Embryonic facial prominence (tissue), 1 donor: ENCODE measurements at regions not wholly inside any gene's neighbourhood (a gene's known extent, or its start where the extent isn't known, plus 50 kb on each side); places are given as distances from the start of the nearest gene placed in this dataset.
A peak's percentile ranks its signal among the peaks of the same experiment; 100 is the strongest.
"Not testable (repeated sequence)": the region's sequence is repeated elsewhere in the genome, so short reads cannot be mapped to it uniquely, and the experiment has no call there.

ENCODE experiments used
- DNase-seq: peaks from one replicate; pipeline ENCODE4 v3.0.0-alpha.2; 2016; ENCODE audit errors: extremely low spot score

DNA sequence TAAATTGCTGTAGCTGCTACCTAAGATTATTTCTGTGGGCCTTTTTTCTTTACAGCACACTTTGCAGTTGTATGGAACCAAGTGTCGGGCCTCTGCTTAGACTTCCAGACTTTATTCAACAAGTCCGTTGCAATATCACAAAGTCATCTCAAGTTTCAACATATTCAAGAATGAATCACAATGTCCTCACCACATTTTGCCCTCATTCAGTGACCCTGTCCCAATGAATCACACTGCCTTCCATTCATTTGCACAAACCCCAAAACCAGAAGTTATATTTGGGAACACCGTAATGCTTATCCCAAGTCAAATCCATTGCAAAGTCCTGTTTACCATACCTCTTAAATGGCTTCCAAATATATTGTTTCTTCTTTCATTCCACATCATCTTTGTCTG, 439.6 kb downstream of the CSNK1G3 start:
- no peak for DNase-seq

DNA sequence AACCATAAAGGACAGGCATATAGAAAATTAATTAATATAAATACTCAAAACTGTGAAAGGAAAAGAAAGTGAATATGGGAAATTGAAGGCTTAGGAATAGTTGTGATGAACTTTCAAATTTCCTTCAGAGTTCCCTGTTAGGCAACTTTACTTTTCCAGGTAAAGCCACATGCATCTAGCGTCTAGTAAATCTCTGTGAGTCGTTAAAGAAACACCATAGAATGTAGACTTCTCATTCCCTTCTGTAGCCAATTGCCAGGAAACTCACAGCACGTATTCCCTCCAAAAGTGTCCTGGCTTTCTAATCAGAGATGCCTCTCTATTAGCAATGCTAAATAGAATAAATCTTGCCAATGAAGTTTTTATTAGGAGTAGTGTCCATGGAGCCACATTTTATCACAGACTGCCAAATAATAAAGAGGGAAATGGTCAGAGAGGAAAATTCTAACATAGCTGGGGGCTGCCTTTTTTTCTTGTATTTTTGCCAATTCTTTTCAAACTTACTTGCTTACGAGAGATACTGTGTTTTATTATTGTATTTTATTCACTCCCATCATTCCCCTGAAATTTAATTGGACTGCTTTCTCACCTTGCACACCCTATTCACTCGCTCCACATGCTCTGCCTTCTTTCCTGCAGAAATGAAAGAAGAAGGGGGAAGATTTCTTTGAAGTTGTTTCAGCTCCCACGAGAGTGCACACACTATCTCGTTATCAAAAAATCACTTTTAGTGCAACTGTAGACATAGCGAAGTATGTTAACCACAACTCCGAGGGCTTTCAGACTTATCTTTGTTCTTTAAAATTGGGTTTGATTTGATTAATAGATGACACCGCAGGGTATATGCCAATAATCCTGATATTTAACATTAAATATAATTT, 439.0 kb downstream of the CSNK1G3 start:
- DNase-seq: no peak

DNA sequence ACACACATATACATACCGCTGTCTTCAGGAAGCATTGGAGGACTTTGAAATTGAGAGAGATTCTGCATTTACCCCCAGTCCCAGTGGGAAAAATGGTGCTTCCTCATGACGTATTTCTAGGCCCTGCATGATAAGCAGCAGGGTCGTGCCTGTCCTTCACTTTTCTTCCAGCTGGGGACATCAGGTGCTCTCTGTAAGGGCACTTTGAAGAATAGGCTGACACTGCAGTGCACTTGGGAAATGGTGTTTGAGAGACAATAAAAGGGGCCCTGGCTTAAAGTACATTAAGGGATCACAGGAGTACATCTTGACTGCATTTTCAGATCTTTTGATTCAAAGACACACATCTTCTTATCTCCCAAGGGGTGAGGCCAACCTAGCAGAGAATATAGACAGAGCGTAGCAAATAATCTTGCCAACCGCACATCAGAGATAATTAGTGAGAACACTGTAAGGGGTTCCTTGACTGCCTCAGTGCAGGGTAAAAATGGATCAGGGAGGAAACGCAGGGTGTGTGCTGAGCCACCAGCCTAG, 437.9 kb downstream of the CSNK1G3 start:
- DNase-seq: no peak

DNA sequence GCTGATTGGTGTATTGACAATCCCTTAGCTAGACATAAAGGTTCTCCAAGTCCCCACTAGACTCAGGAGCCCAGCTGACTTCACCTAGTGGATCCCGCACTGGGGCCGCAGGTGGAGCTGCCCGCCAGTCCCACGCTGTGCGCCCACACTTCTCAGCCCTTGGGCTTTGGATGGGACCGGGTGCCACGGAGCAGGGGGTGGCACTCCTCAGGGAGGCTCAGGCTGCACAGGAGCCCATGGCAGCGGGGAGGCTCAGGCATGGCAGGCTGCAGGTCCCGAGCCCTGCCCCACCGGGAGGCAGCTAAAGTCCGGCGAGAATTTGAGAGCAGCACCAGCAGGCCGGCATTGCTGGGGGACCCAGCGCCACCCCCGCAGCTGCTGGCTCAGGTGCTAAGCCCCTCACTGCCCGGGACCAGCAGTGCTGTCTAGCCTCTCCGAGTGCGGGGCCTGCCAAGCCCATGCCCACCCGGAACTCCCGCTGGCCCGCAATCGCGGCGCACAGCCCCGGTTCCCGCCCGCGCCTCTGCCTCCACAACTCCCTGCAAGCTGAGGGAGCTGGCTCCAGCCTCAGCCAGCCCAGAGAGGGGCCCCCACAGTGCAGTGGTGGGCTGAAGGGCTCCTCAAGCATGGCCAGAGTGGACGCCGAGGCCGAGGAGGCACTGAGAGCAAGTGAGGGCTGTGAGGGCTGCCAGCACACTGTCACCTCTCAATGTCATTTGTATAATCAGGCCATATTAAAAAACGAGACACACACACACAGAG, 437.2 kb downstream of the CSNK1G3 start:
- no peak for DNase-seq

DNA sequence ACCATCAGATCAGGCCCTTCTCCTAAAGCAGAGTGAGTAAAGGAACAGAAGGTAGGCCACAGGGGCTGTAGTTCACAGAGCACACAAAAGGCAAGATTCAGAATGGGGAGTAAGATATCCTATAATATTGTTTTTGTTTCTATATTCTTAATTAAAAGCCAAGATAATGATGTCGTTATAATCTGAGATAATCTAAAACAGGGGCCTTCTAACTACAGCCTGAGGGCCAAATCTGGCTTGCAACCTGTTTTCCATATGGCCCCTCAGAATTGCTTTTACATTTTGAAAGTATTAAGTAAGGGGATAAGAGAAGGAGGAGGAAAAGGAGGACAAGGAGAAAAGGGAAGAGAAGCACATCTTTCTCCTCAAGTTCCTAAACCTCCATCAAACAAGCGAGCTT, 435.8 kb downstream of the CSNK1G3 start:
- no peak for DNase-seq

DNA sequence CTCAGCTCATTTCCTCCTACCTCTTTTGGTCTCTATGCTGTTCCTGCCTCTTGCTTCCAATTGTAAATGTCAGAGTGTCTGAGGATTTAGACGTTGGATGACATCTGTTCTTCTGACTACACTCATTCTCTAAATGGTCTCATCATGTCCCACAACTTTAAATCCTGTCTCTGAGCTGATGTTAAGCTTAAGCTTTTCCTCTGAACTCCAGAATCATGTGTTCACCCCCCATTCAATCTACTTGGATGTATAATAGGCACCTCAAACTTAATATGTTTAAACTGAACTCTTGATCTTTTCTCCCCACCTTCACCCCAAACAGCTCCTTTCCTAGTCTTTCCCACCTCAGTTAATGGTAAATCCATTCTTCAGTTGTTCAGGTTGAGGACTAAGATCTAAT, 433.6 kb downstream of the CSNK1G3 start:
- DNase-seq: no peak

DNA sequence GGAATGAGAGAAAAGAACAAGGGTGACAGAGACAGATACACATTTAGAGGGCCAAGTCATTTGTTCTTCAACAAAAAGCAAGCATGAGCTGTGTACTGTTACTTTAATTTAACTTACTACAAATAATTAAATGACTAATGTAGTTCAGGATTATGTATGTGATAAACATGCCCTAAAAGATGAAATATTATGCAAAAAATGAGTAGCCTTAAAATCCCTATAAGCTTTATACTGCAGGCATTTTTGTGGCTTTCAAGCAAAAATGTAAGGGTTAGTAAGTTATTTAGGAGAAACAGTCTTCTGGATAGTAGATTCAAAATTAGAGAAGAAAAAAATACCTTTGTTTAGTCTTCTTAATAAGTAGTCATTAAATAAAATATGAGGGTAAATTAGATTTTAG, 431.2 kb downstream of the CSNK1G3 start:
- no peak for DNase-seq

DNA sequence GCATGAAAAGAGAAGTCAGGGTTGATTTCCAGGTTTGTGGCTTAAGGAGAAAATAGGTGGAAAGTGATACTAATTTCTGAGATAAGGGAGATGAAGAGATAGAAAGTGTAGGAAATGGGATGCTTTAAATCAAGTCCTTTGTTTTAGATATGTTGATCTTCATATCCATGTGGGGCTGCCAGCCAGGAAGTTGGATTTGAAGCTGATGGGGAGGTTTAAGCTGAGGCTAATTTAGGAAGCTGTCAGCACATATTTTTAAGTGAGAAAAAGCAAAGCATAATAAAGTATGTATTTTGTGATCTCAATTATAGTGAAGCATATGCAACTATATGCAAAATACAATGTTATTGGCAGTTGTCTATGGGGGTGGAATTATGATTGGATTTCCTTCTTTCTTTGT, 428.4 kb downstream of the CSNK1G3 start:
- DNase-seq: no peak

DNA sequence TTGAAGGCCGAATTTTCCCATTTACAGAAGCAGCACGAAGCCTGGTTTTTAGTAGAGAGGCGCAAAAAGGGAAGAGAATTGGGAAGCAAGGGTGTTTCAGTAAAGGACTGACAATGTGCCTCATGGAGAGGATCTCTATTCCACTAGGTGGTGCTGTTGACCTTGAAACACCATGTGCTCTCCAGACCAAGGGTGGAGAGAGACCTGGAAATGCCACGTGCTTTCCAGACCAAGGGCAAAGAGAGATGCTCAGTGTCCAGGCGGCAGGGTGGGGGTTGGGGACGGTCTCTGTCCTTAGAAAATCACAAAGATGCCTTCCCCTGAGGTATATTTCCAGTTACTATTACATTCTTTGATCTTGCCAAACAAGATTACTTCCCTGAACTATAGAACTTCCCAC, 425.3 kb downstream of the CSNK1G3 start:
- no peak for DNase-seq

DNA sequence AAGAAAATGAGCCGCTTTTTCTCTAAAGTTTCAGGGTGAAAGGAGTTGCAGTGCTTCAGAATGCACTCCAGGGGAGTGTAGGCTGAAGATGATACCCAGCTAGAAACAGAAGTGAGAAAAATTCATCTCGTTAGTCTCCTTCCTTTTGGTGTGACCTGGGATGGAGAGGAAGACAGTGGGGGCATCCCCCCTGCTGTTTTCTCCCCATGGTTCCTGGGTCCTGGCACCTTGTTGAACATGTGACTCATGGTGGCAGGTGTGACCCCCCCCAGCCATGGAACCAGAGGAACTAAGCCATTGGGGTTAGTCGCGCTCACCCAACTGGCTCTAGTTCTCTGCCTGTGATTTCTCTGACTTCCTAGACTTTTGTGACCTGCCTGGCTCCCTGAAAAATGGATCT, 424.6 kb downstream of the CSNK1G3 start:
- no peak for DNase-seq

DNA sequence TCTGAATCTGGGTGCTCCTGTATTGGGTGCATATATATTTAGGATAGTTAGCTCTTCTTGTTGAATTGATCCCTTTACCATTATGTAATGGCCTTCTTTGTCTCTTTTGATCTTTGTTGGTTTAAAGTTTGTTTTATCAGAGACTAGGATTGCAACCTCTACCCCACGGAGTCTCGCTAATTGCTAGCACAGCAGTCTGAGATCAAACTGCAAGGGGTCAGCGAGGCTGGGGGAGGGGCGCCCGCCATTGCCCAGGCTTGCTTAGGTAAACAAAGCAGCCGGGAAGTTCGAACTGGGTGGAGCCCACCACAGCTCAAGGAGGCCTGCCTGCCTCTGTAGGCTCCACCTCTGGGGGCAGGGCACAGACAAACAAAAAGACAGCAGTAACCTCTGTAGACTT, 421.8 kb downstream of the CSNK1G3 start:
- not testable (repeated sequence) for DNase-seq

DNA sequence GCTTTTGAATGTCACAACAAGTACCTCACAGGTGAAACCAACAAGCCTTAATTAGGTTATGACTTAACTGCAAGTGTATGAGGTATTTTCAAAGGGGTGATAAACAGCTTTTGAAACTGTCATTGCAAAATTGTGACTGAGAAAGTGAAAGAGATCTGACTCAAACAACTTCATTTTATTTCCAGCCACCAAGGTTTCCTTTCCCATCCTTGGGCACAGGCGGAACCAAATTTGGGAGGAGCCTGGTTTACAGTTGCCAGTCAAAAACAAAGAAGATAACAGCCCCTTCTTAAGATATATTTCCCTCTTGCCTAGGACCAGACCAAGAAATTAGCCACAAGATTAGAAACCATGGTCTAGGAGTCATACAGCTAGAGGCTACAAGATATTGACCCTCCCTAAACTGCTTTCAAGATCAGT, 417.1 kb downstream of the CSNK1G3 start:
- DNase-seq: no peak

DNA sequence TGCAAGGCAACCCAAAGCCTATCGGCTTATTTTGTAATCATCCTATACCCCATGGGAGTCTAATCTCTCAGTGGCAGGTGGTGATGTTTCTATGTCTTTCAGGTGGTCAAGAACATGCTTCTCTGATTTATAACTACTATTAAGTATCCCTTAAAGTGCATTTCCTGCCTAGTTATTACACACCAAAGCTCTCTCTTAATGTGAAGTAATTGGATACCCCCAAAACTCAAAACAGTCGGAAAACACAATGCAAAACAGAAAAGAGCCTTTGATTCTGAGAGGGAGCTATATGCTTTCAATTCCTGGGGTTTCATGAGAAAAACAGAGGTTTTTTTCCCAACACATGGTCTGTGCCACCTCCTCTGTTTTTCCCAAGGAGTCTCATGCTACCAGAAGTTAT, 416.4 kb downstream of the CSNK1G3 start:
- DNase-seq: no peak

DNA sequence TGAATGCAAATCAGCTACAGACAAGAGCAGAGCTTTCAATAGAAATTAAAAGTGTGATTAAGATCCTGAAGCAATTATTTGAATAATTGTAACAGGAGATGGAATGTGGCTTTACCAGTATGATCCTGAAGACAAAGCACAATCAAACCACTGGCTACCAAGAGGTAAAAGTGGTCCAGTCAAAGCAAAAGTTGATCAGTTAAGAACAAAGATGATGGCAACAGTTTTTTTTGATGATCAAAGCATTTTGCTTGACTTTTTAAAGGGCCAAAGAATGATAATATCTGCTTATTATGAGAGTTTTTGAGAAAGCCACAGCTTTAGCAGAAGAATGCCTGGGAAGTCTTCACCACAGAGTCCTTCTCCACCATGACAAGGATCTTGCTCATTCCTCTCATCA, 409.2 kb downstream of the CSNK1G3 start:
- DNase-seq: no peak

DNA sequence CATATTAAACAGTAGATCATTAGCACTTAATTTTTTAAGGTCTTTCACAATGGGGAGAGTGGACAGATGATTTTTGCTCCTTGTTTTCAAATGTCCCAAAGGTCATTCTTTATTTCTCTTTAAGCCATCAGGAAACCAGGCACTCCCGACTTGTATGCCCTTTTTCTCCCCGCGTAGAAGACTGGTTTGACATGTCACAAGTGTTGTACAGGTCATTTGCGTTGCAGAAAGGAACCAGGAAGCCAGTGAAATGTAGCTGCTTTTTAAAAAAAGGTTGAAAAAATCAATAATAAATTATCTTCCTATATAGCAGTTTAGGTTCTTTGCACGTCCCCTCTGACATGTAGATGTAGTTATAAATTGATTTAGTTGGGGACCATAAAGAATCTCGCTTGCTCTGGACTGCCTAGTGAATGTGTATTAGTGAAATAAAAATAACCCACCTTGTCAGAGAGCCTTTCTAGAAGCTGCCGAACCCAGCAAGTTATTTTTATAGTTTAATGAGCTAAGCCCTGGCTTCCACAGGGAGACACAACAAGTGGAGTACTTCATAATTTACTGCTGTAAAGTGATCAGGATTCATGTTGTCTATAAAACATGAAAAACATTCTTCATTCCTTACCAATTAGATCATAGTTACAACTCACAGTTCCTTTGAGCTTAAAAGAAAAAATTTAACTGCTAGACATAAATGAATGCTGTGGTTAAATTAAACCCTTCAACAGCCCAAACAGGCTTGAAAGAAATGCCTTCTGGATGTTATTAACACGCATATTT, 404.6 kb downstream of the CSNK1G3 start:
- peak; percentile 81 for DNase-seq

DNA sequence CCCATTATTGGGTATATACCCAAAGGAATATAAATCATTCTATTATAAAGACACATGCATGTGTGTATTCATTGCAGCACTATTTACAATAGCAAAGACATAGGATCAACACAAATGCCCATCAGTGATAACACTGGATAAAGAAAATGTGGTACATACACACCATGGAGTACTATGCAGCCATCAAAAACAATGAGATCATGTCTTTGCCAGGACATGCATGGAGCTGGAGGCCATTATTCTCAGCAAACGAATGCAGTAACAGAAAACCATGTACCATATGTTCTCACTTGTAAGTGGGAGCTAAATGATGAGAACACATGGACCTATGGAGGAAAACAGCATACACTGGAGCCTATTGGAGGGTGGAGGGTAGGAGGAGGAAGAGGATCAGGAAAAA, 402.4 kb downstream of the CSNK1G3 start:
- no peak for DNase-seq

DNA sequence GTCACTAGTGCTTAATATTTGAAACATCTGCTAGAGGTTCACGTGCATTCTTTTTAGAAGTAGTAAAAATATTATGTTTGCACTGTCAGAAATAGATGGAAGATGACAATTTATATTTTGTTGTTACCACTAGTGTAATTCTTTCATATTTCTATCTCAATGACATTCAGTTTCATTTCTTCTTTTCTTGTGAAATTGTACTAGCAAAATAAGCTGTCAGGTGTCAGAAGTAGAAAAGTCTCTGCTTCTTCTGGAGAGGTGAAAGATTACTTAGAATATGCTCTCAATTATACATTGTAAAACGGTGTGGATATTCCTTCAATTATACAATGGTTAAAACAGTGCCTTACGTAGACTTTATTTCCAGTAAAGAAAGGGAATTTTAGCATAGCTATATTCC, 395.4 kb downstream of the CSNK1G3 start:
- DNase-seq: no peak

DNA sequence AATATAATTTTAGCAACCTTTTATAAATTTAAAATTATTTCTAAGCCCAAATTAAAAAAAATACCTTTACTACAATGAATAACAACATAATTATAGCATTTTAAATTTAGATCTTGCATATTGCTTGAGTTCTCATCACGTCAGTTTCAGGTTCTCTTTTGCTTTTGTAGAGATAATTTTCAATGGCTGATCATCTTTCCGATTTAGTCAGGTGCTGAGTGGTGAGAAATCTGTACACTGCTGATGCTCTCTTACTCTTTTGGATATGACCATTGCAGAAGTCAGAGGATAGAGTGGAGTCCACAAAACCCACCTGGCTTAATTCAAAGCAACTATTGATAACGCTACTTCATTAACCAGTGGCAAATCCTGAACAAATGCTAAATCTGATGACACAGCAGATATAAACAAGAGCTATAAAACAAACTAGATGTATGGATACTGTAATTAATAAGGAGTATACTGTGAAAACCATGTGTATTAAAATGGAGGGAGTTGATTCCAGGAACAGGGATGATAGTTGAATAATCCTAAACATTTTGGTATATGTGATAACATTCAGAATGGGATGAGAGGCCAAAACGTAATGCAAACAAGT, 394.8 kb downstream of the CSNK1G3 start:
- DNase-seq: no peak

DNA sequence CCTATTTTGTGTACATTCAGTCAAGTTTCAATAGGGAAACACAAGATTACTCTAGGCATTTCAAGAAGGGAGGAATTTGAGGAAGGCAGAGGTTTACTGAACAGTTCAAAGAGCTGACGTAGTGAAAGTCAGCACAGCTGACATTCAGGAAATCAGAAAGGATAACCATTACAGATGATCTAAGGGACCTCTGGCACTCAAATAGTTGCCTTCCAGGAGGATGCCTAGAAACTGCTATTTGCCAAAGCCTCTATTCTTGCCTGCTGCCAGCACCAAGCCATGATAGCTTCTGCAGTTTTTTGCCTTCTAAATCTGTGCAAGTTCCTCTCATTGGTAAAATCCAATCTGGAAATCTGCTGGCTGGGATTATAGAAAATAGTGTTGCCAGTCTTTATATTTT, 373.1 kb downstream of the CSNK1G3 start:
- DNase-seq: no peak

DNA sequence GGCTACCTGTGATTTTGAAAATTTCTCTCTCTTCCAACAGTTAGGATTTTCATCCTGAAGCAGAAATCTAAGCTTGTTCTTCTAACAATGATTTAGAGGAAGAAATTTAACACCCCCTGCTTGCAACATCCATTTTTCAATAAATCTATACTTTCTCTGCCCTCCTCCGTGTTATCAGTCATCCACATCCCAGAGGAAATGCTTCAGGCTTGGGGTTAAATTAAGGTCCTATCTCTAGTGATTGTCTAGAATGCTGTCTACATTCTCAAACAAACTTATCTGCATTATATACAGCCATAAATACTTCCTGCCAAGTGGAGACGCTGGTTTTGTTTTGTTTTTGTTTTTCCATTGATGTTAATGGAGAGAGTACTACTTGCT, 371.0 kb downstream of the CSNK1G3 start:
- DNase-seq: no peak

DNA sequence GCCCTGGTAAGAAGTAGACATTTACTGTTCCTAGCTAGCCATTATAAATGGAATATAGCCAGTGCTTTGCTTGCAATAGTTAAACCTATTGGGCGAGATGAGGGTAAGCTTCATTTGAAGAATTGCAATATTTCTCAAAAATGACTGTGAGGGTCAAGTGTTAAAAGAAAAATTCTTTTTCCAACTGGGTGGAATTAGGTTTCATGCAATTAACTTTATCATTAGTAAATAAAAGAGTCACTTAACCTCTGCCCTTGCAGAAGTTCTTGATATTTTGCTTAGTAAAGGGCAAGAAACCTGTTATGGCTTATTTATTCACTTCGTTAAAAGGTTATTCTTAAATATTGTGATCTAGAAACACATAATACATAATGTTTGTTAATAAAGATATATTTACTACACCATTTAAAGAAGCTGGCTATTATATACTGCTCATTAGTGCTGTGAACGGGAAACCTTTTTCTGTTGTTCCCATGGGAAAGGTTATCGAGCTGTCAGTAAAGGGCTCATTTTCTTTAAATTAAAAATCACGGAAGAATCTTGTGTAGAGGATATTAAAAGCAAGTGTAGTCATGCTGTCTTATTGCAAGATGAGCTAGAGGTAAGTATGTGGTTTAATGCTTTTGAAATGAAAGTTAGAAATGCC, 370.5 kb downstream of the CSNK1G3 start:
- DNase-seq: no peak
